ENCODE measurements at regions not wholly inside any gene's neighbourhood (a gene's known extent, or its start where the extent isn't known, plus 50 kb on each side); places are given as distances from the start of the nearest gene placed in this dataset.

GRCh38 chr4:98711526-98711925 lies 53.1 kb upstream of the TSPAN5 start:
- no peaks in the 10 kb centered on the region for H4K20me1 ChIP-seq (ENCODE audit: control insufficient read depth, extremely low read depth, insufficient read depth, low read length)
- no peak overlapping the region for H3K9ac ChIP-seq (ENCODE audit: control insufficient read depth, extremely low read depth, insufficient read depth, low read length)
- H3K9me1 ChIP-seq (ENCODE audit: control insufficient read depth, extremely low read depth, insufficient read depth, low read length), result no peaks in the 10 kb centered on the region
- H3K27me3 ChIP-seq (ENCODE audit: control insufficient read depth, extremely low read depth, insufficient read depth, low read length), result no peaks in the 10 kb centered on the region
- H3K4me2 ChIP-seq (ENCODE audit: control insufficient read depth, extremely low read depth, insufficient read depth, low read depth, low read length), result no peak overlapping the region
- TF ChIP-seq CTCF (optimal IDR thresholded peaks at IDR 0.05 in 1 of 3, IDR thresholded peaks at IDR 0.05 in 1 of 3, conservative IDR thresholded peaks at IDR 0.05 in 1 of 3; ENCODE audit: extremely low read depth in 1 of 3, insufficient read depth in 2 of 3, low read length in 3 of 3) (no peak), EZH2 (IDR thresholded peaks at IDR 0.05; ENCODE audit: low read length) (no peak)
- H3K79me2 ChIP-seq (ENCODE audit: control insufficient read depth, insufficient read depth, low read length), result no peaks in the 10 kb centered on the region
- peaks cover 3% of the 10 kb centered on the region for H3K4me1 ChIP-seq (ENCODE audit: control insufficient read depth, extremely low read depth, insufficient read depth, low read length)
- H3K9me3 ChIP-seq (ENCODE audit: control insufficient read depth, low read depth, low read length), result no peaks in the 10 kb centered on the region
- H3K4me3 ChIP-seq (ENCODE audit: control insufficient read depth in 2 of 3, extremely low read depth in 1 of 3, insufficient read depth in 2 of 3, low read depth in 1 of 3, low read length in 3 of 3), result no peak overlapping the region
- H2AFZ ChIP-seq (ENCODE audit: control insufficient read depth, low read length), result no peak overlapping the region
- FAIRE-seq, result no peak
- no peak overlapping the region for H3K27ac ChIP-seq (ENCODE audit: control insufficient read depth, insufficient read depth, low read length)
- H3K36me3 ChIP-seq (ENCODE audit: control insufficient read depth in 2 of 2, extremely low read depth in 1 of 2, insufficient read depth in 2 of 2, low read length in 2 of 2), result no peaks in the 10 kb centered on the region
- dilution Hi-C loops (cut with MboI; ENCODE audit: extremely low pct_ligation_motif_present, low sequenced_read_pairs), result no loop called here
- no peak for DNase-seq (ENCODE audit: low read depth, low spot score)

- Histone ChIP-seq H3K9me1 (ENCODE audit: control insufficient read depth, extremely low read depth, insufficient read depth, low read length) (no peaks in the 10 kb centered on the region), H3K27ac (ENCODE audit: control insufficient read depth, insufficient read depth, low read length) (no peak overlapping the region), H3K79me2 (ENCODE audit: control insufficient read depth, insufficient read depth, low read length) (no peaks in the 10 kb centered on the region), H4K20me1 (ENCODE audit: control insufficient read depth, extremely low read depth, insufficient read depth, low read length) (no peaks in the 10 kb centered on the region), H3K4me2 (ENCODE audit: control insufficient read depth, extremely low read depth, insufficient read depth, low read depth, low read length) (no peak overlapping the region), H3K4me3 (ENCODE audit: control insufficient read depth in 2 of 3, extremely low read depth in 1 of 3, insufficient read depth in 2 of 3, low read depth in 1 of 3, low read length in 3 of 3) (no peak overlapping the region), H3K4me1 (ENCODE audit: control insufficient read depth, extremely low read depth, insufficient read depth, low read length) (peaks cover 3% of the 10 kb centered on the region), H3K9ac (ENCODE audit: control insufficient read depth, extremely low read depth, insufficient read depth, low read length) (no peak overlapping the region), H3K9me3 (ENCODE audit: control insufficient read depth, low read depth, low read length) (no peaks in the 10 kb centered on the region), H3K36me3 (ENCODE audit: control insufficient read depth in 2 of 2, extremely low read depth in 1 of 2, insufficient read depth in 2 of 2, low read length in 2 of 2) (no peaks in the 10 kb centered on the region), H2AFZ (ENCODE audit: control insufficient read depth, low read length) (no peak overlapping the region), H3K27me3 (ENCODE audit: control insufficient read depth, extremely low read depth, insufficient read depth, low read length) (no peaks in the 10 kb centered on the region)
- TF ChIP-seq EZH2 (IDR thresholded peaks at IDR 0.05; ENCODE audit: low read length) (no peak), CTCF (optimal IDR thresholded peaks at IDR 0.05 in 1 of 3, IDR thresholded peaks at IDR 0.05 in 1 of 3, conservative IDR thresholded peaks at IDR 0.05 in 1 of 3; ENCODE audit: extremely low read depth in 1 of 3, insufficient read depth in 2 of 3, low read length in 3 of 3) (no peak)
- FAIRE-seq, result no peak
- no peak for DNase-seq (ENCODE audit: low read depth, low spot score)
- dilution Hi-C loops (cut with MboI; ENCODE audit: extremely low pct_ligation_motif_present, low sequenced_read_pairs), result no loop called here
Observed at GRCh38 chr4:98710831-98711230, 52.4 kb upstream of the TSPAN5 start.

Small RNAs in the stretch of these regions (small RNA-seq; reads per million reads assigned to genes)
- 0 reads per million in 3 experiments for gene AC114811.1 (ENCODE audit: insufficient read length in 3 of 3, low read depth in 3 of 3, low replicate concordance in 1 of 3)
